MM.1S (cell line): ENCODE measurements at regions not wholly inside any gene's neighbourhood (a gene's known extent, or its start where the extent isn't known, plus 50 kb on each side); places are given as distances from the start of the nearest gene placed in this dataset.

Source experiments
- CTCF ChIP-seq: fragments of 300-600 bp; sonication (generic); IDR thresholded peaks from 2 replicates; pipeline ENCODE4 v1.5.1; 2016; ENCODE audit warnings: antibody characterized with exemption, low read length, mixed read lengths
- EZH2 ChIP-seq: fragments of 300-600 bp; sonication (generic); optimal IDR thresholded peaks from 2 replicates; pipeline ENCODE3; 2017; ENCODE audit warnings: low read depth, mild to moderate bottlenecking, antibody characterized with exemption, low read length, mixed read lengths

DNA sequence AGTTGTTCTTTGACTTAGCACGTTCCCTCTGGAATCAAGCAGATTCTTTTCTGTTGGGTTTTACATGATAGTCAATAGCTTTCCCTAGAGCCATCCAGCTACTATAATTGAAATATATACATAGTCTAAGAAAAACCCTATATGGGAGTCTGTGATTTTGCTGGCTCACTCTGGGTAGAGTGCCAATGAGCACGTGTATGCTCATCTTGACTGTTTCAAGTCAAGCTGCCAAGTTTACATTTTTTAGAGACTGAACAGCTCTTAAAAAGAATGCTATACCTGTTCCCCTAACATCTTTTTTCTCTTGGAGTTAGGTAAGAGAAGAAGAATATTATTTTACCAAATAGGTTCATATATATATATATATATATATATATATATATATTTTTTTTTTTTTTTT is 182.8 kb upstream of the NRIP1 start:
- TF ChIP-seq CTCF (no peak), EZH2 (no peak)
